HuH-7 (cell line): ENCODE measurements at regions not wholly inside any gene's neighbourhood (a gene's known extent, or its start where the extent isn't known, plus 50 kb on each side); places are given as distances from the start of the nearest gene placed in this dataset.
"Not testable (repeated sequence)": the region's sequence is repeated elsewhere in the genome, so short reads cannot be mapped to it uniquely, and the experiment has no call there.

Source experiments
- DNase-seq: peaks from one replicate; pipeline ENCODE4 v3.0.0; 2011; ENCODE audit warnings: low spot score

DNA sequence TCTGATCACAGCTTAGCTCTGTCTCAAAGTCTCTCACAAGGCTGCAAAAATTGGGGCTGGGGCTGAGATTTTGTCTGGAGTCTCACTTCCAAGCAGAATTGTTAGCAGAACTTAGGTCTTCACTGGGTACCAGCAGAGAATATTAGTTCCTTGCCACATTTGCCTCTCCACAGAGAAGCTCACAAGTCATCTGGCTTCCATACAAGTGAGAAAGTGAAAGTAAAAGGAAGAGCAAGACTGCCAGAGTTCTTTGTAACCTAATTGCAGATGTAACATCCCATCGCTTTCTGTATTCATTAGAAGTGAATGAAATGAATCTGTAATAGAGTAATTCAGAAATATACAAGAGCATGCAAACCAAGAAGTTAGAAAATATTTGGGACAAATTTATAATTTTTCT lies 624.1 kb upstream of the GNPDA2 start:
- DNase-seq = no peak

DNA sequence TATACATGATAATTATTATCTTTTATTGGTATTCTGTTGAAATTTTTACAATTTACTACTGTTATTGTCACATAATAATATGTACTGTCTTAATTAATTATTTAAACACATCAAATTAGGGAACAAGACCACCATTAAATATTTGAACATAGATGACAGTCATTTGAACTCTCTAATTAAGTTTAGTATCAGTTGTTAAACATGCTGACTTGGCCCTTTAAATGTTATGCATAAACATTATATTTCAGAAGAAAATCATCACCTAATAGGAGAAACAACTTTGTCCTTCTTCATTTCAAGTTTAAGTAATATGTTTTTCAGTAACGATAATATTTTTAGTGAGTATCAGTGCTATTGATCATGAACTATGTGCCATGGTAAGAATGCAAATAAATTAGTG lies 623.5 kb upstream of the GNPDA2 start:
- no peak for DNase-seq

DNA sequence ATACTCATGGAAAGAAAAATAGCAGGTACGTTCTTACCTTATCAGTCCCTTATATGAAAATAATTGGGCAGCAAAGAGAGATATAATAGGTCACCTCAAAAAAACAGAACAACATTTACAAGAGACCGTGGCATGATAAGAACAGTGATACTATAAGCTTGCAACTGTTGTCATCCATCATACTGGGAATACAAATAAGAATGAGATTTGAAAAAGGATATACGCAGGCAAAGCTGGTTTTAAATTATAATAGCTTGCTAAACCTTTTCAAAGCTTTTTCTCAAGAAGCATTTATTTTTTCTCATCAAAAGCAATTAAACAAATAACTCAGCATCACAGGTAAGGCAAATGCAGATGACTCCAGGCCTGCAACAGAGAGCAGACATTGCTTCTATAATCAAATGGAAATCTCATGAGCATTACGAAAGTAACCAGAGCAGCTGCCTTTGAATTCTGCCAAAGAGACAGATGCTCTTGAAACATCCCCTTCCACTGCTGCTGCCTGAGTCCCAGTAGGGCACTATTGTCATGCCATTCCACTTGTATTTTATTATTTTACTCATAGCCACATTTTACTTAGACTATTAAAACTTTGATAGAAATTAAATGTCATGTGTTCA lies 620.6 kb upstream of the GNPDA2 start:
- DNase-seq = no peak

DNA sequence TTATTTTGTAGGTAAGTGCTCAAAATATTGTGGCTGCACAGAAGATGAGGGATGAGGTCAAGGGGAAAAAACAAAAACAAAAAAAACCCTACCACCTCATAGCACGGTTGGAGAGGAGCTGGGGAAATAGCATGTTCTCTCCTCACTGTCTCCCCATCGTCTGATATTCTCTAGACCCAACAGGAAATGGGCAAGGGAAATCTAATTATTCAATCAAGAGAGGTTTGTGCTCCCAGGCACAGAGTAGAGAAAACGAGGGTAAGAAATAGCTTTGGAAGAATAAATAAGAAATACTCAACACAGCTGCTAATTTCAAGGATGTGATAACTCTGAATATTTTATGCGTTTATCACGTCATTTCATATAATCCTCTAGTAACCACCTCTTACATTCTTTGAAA lies 619.2 kb upstream of the GNPDA2 start:
- no peak for DNase-seq

DNA sequence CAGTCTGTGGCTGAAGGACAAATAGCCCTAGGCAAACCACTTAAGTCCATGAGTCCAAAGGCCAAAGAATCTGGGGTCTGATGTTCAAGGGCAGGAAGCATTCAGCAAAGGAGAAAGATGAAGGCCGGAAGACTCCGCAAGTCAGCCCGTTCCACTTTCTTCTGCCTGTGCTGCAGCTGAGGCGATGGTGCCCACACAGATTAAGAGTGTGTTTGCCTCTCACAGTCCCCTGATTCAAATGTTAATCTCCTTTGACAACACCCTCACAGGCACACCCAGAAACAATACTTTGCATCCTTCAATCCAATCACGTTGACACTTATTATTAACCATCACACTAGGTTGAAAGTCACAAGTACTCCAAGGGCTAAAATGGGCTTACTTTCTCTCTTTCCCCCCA lies 605.4 kb upstream of the GNPDA2 start:
- no peak for DNase-seq

DNA sequence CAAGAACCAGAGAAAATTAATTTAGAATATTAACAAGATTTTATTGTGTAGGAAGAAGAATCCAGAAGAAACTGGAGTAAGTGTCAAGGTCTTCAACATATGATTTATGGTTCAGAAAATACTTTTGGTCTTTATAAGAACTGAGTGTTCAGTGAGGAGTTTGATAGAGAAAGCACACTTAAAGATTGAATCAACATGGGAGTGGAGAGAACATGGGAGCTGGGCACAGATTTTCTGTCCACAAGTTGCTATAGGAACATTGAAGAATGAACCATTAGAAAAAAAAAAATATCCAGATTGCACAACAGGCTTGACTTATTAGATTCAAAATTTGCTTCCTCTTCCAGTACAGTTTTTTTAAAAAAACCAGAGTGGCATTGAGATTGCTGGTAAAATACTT lies 601.2 kb upstream of the GNPDA2 start:
- DNase-seq = no peak

DNA sequence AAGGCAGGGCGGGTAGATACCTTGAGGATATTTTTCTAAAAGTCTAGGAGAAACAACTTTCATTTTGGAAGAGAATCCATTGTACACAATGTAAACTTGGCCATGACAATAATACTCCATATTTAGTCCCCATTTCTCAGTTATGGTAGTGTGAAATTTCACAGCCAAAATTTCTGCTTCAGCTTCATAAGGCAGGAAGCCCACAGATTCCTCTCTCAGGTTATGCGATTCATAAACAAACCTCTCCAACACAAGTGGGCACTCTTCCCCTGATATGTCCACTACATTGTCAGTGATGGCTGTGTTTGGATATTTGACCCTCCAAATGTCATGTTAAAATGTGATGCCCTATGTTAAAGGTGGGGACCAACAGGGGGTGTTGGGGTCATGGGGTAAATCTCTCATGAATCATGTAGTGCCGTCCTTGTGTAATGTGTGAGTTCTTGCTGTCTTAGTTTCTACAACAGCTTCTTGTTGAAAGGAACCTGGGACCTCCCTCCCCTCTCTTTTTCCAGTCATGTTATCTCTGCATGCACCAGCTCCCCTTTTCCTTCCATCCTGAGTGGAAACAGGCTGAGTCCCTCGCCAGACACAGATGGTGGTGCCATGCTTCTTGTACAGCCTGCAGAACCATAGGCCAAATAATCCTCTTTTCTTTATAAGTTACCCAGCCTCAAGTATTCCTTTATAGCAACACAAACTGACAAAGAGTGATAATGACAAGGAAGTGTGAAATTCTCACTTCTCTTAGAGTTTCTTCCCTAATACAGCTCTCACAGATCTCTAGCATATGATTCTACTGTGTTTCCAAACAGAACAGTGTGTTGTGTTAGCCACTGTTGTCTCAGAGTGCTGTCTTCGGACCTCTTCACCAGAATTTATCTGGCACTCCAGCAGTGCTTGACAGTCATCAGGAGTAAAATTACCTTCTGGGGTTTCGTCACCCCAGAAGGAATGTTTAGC lies 598.4 kb upstream of the GNPDA2 start:
- DNase-seq = no peak

DNA sequence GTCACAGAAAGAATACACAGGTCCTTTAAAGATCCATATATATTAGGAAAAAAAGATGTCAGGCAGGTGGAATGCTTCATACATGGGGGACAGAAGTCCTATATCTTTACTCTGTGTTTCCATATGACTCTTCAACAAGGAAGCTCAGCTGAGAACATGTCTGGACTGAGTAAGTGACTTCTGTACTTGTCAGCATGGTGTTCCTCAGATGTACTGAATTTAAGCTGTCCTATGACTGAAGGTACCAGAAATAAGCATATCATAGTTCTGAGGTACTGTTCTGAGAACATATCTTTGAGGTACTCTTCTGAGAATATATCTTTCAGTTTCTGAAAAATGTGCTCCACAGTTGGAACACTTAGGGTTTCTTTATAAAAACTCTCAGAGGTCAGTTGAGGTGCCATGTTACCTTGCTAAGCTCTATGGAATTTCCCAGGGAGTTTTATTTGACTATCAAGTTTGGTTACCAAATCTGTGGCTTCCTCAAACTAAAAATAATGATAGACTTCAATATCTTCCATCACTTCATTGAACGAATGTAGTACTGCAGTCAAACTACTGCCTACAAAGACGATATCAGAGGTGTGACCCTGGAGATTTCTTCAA lies 597.2 kb upstream of the GNPDA2 start:
- DNase-seq = no peak

DNA sequence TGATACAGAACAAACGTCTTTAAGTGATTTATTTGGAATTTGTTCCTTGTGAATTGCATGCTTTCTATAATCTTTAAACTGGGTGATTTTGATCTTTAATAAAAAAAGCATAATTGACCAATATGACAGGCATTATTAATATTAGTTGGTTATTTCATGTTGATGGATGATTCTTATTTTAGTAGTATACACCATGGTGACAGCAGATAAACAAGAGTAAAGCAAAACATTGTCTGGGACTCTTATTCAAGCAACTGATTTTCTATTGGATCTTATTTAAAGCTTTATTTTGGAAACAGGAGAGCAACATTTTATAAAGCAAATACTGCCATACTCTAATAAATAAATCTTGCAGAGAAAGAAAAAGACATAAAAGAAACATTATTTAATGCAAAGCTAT lies 591.4 kb upstream of the GNPDA2 start:
- DNase-seq = no peak

DNA sequence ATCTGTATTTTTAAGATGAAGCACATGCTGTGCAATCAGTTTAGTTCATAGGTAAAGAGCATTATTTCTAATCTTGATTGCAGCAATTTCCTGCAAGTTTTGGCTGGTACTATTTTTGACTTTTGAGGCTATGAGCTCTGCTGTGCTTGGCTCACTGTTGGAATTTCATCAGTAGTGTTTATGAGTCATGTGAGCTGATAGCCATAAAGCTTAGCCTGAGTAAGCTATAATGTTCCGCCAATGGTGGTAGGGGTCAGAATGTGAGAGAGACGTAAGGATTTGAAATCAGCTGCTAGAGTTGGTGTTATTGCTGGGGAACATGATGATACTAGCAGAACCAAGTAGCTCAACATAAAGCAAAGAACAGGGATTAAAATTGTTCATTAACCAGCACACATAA lies 590.9 kb upstream of the GNPDA2 start:
- no peak for DNase-seq

DNA sequence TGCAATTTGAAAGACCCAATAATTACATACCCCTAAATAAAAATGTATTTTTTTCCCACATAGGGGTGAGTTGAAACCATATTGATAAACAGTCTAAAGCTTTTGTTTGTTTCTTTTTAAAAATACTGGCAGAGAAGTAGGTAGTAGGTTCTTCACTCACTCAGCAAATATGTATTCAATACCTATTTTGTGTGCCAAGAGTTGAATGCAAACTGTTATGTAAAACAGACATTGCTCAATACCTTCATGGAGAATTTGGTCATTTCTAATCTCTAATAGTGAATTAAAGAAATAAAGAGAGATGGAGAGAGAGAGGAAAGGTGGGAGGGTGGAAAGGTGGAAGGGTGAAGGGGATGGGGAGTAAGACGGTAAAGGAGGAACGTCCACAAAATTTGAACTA lies 589.9 kb upstream of the GNPDA2 start:
- no peak for DNase-seq

DNA sequence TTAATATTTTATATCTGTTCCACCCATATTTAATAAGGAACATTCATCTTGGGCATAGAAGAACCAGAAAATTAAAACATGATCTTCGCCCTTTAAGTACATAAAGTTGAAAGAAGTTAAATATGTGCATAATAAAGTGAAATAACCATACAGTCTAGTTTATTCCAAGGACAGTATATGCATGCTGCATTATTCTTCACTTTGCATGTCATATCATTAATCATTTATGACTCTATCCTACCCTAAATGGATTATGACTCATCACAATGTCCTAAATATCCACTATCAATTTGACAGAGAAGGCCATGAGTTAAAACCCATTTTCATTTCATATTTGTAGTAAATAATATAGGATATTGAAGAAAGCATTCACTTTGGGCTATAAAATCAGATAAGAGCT lies 576.5 kb upstream of the GNPDA2 start:
- DNase-seq = no peak

DNA sequence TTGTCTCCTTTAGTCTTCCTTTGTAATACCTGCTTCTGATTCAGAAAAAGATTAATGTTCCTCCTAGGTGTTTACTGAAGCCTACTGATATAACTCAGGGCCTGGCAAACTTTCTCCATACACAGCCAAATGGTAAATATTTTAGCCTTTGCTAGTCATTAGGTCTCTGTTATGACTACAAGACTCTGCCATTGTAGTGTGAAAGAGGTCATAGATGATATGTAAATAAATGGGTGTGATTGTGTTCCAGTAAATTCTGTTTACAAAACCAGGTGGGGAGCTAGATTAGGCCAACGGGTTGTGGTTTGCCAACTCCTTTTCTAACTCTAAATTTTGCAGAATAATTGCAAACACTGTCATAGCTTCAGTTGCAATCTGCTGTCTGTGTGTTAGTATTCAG lies 568.1 kb upstream of the GNPDA2 start:
- no peak for DNase-seq

DNA sequence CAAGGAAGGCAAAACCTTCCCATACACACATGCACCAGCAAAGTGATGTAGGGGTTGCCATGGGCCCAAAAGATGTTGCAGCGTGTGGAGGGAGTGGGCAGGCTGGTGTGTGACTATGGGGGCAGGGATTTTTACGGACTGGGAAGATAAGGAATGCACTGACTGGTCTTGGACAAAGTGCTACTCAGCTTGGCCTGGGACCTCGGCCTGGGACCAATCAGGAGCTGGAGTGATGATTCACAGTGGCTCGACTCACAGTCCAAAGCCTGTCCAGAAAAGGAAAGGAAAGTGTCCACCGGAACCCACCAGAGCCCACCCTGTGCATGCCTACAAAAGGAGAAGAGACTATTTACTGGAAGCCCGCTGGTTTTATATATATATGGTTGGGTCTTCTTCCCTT lies 567.0 kb upstream of the GNPDA2 start:
- no peak for DNase-seq

DNA sequence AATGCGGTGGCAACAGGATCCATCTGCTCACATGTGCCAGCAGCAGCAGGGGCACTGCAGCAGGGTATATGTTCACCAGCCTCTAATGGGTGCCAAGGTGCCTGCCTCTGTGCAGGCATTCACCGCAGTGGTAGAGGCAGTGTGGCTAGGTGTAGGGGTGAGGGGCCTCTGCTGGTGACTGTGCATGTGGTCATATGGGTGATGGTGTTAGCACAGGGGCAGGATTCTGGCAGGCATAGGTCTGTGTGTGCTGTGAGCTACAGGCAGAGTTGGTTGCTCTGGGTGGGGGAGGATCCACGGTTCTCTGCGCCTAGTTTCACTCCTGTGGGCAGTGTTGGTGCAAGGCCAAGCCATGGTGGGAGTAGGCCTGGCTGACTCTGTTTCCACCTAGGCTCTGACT lies 566.5 kb upstream of the GNPDA2 start:
- DNase-seq = no peak

DNA sequence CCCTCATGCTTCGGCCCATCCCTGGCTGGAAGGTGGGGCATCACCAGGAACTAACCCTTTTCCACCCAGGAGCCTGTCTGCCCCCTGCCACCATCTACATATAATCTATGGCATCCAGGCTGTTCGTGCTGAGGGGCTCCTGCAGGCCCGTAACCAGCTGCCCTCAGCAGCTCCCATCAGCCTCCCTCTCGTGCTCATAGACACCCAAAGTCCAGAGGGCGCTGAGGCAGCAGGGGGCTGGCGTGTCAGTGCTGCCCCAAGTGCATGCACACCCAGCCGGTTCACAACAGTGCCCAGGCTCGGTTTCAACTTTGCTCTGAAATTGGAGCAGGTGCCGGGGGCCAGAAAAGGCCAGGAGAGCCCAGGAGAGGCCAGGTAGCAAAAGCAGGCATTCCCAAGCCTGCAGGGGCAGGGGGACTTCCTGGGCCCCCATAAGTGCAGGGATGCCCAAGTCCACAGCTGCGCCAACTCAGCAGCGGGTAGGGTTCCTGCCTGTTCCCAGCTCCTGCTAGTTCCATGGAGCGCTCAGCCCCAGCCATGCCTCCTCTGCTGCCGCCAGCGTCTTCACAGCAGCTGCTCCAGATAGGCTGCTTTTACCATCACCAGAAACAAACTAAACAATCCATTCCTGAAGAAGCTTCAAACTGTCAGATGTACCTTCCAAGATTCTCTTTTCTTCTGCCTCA lies 558.2 kb upstream of the GNPDA2 start:
- DNase-seq = no peak

DNA sequence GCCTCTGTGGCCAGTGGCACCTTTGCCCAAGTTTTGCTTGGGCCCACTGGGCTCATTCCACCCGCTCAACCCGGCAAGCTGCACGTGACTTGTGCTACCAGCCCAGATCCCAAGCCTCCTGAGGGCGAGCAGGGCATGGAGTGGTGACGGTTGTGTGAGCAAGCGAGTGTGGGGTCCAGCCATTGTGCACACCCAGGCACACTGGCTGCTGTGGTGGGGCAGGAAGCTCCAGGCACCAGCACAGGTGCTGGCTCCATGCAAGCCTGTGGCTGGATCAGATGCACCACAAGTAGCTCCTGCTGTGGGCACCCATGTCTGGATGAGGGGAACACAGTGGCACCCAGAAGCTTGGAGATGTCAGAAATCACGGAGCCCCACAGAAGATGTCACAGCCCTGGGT lies 557.0 kb upstream of the GNPDA2 start:
- DNase-seq = no peak

DNA sequence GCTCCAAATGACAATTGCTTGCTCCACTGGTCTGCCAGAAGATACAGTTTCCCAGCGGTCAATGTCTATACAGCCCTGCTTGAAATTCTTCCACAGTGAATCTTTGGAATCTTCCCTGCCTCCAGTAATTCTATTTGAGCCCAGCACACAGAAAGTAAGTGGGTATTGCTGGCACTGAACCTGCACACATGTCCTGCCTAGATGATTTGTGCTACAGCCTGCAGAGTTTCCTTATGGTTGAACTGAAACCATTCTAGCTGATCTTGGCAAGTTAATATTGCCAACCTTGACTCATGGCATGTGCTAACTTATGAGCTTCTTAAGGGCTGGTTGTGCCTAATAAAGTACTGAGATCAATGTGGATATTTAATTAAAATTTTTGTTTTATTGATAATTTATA lies 553.8 kb upstream of the GNPDA2 start:
- no peak for DNase-seq

DNA sequence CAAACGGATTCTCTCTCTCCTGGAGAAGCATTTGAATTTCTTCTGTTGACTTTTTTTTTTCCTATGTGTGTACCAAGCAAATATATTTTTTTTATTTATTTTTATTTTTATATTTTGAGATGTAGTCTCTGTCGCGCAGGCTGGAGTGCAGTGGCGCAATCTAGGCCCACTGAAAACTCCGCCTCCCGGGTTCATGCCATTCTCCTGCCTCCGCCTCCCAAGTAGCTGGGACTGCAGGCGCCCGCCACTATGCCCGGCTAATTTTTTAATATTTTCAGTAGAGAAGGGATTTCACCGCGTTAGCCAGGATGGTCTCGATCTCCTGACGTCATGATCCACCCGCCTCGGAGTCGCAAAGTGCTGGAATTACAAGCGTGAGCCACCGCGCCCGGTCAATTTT lies 549.5 kb upstream of the GNPDA2 start:
- no peak for DNase-seq

DNA sequence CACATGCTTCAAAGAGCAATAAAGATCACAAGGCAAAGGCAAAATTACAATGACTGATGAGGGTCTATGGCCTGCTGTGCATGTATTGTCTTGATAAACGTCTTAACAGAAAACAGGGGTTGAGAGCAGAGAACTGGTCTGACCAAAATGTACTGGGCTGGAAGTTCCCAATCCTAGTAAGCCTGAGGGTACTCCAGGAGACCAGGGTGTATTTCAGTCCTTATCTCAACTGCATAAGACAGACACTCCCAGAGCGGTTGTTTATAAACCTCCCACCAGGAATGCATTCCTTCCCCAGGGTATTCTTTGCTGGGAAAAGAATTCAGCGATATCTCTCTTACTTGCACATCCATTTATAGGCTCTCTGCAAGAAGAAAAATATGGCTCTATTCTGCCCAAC lies 521.8 kb upstream of the GNPDA2 start:
- DNase-seq = not testable (repeated sequence)

DNA sequence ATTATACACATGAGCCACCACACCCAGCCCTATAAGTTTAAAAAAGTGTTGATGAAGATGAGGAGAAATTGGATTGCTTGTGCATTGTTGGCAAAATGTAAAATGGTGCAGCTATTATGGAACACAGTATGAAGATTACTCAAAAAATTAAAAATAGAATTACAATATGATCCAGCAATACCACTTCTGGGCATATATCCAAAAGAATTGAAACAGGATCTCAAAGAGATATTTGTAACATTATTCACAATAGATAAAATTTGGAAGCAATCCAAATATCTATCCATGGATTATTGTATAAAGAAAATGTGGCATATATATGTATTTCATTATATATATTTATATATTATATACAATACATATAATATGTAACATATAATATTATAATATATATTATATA lies 515.6 kb upstream of the GNPDA2 start:
- DNase-seq = no peak

DNA sequence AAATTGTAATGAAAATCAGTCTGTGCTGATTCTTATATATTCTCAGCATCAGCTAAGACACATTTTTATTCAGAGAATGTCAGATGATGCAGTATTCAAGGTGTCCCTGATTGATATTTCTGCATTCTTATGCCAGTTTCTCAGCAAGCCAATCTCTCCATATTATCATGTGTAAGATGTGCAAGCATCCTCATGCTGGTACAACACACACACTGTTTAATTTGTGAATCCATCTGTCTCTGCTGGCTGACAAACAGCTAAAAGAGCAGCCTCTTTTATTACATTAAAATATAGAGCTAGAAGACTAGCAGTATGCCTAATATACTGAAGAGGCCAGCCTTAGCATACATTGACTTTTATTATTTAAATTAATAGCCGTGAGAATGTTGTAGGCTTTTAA lies 502.9 kb upstream of the GNPDA2 start:
- no peak for DNase-seq
